SK-N-SH treated with all-trans-retinoic acid at 6 μM for 48 hours (cell line): ENCODE measurements at regions not wholly inside any gene's neighbourhood (a gene's known extent, or its start where the extent isn't known, plus 50 kb on each side); places are given as distances from the start of the nearest gene placed in this dataset.

Source experiments
- ARNTL ChIP-seq: fragments of 450-650 bp; formaldehyde crosslinking; IDR thresholded peaks from 2 replicates; pipeline ENCODE4 v1.5.0; 2020; ENCODE audit warnings: low read depth, mild to moderate bottlenecking, moderate library complexity, borderline replicate concordance
- CREB5 ChIP-seq: fragments of 250-450 bp; sonication (Bioruptor Pico); IDR thresholded peaks from 2 replicates; pipeline ENCODE4 v1.5.1; 2020; ENCODE audit warnings: low read depth, mild to moderate bottlenecking, moderate library complexity
- CSDC2 ChIP-seq: fragments of 250-450 bp; sonication (Bioruptor Pico); IDR thresholded peaks from 2 replicates; pipeline ENCODE4 v1.5.0; 2020; ENCODE audit warnings: mild to moderate bottlenecking, moderate library complexity
- PATZ1 ChIP-seq: fragments of 250-450 bp; sonication (Bioruptor Pico); IDR thresholded peaks from 2 replicates; pipeline ENCODE4 v1.8.0; 2020; ENCODE audit warnings: mild to moderate bottlenecking, moderate library complexity, borderline replicate concordance
- PPARA ChIP-seq: fragments of 250-450 bp; sonication (Bioruptor Pico); IDR thresholded peaks from 2 replicates; pipeline ENCODE4 v1.5.0; 2020; ENCODE audit warnings: mild to moderate bottlenecking, borderline replicate concordance
- SNAI2 ChIP-seq: fragments of 250-450 bp; sonication (Bioruptor Pico); IDR thresholded peaks from 2 replicates; pipeline ENCODE4 v1.5.0; 2020; ENCODE audit warnings: mild to moderate bottlenecking, moderate library complexity
- TOX ChIP-seq: fragments of 250-450 bp; sonication (Bioruptor Pico); IDR thresholded peaks from 2 replicates; pipeline ENCODE4 v1.8.0; 2021; ENCODE audit warnings: mild to moderate bottlenecking, moderate library complexity, borderline replicate concordance
- ZFP30 ChIP-seq: fragments of 450-650 bp; formaldehyde crosslinking; IDR thresholded peaks from 2 replicates; pipeline ENCODE4 v1.5.0; 2022; ENCODE audit warnings: mild to moderate bottlenecking, moderate library complexity
- ZNF565 ChIP-seq: fragments of 450-650 bp; formaldehyde crosslinking; conservative IDR thresholded peaks from 2 replicates; pipeline ENCODE4 v1.5.0; 2020; ENCODE audit warnings: low read depth, mild to moderate bottlenecking, moderate library complexity
- ZNF70 ChIP-seq: fragments of 450-650 bp; formaldehyde crosslinking; IDR thresholded peaks from 2 replicates; pipeline ENCODE4 v1.5.0; 2020; ENCODE audit warnings: mild to moderate bottlenecking, moderate library complexity
- ZNF8 ChIP-seq: fragments of 450-650 bp; formaldehyde crosslinking; IDR thresholded peaks from 2 replicates; pipeline ENCODE4 v1.5.0; 2020; ENCODE audit warnings: mild to moderate bottlenecking, moderate library complexity

- no peak for TF ChIP-seq ZNF8 (CRISPR knock-in tag)
- no peak for TF ChIP-seq CSDC2 (CRISPR knock-in tag)
- TF ChIP-seq PATZ1, result no peak
- no peak for TF ChIP-seq SNAI2
- TF ChIP-seq ARNTL, result no peak
- no peak for TF ChIP-seq ZFP30 (CRISPR knock-in tag)
- TF ChIP-seq PPARA (CRISPR knock-in tag), result no peak
- no peak for TF ChIP-seq ZNF70 (CRISPR knock-in tag)
- no peak for TF ChIP-seq TOX (CRISPR knock-in tag)
- no peak for TF ChIP-seq CREB5
- TF ChIP-seq ZNF565 (CRISPR knock-in tag), result no peak
Observed at GRCh38 chr10:86601956-86602602, 52.3 kb upstream of the OPN4 start.
